ACHN (cell line): ENCODE measurements at regions not wholly inside any gene's neighbourhood (a gene's known extent, or its start where the extent isn't known, plus 50 kb on each side); places are given as distances from the start of the nearest gene placed in this dataset.

ENCODE experiments used
- DNase-seq: peaks from one replicate; pipeline ENCODE4 v3.0.0-alpha.2; 2015
- in situ Hi-C: cut with HindIII; loops from 2 replicates; pipeline ENCODE4 v1.10.0; 2017; ENCODE audit warnings: low sequenced_read_pairs, low pct_ligation_motif_present, low pct_unique_long_range_greater_than_20kb

- no peak for DNase-seq
- in situ Hi-C loops = no loop called here
These were observed 149.9 kb upstream of the SOX1 start for GRCh38 chr13:111917086-111917485.

- in situ Hi-C loops = no loop called here
- DNase-seq = no peak
These were observed 149.0 kb upstream of the SOX1 start for GRCh38 chr13:111917901-111918300.

GRCh38 chr13:111919286-111919685 is 147.7 kb upstream of the SOX1 start:
- in situ Hi-C loops = no loop called here
- DNase-seq = no peak

GRCh38 chr13:111919849-111920248 is 147.1 kb upstream of the SOX1 start:
- in situ Hi-C loops = no loop called here
- DNase-seq = no peak

- in situ Hi-C loops = no loop called here
- DNase-seq = no peak
These were observed 146.5 kb upstream of the SOX1 start for GRCh38 chr13:111920306-111920931.

GRCh38 chr13:111920932-111921705 is 145.8 kb upstream of the SOX1 start:
- in situ Hi-C loops = no loop called here
- DNase-seq = no peak

- DNase-seq = no peak
- in situ Hi-C loops = no loop called here
These were observed 144.9 kb upstream of the SOX1 start for GRCh38 chr13:111922086-111922485.

- DNase-seq = no peak
- in situ Hi-C loops = no loop called here
These were observed 143.5 kb upstream of the SOX1 start for GRCh38 chr13:111923439-111923838.

GRCh38 chr13:111923991-111924677 is 142.8 kb upstream of the SOX1 start:
- in situ Hi-C loops = no loop called here
- DNase-seq = no peak

GRCh38 chr13:111924678-111925075 is 142.3 kb upstream of the SOX1 start:
- in situ Hi-C loops = no loop called here

GRCh38 chr13:111925146-111925875 is 141.6 kb upstream of the SOX1 start:
- in situ Hi-C loops = no loop called here
- no peak for DNase-seq

More at GRCh38 chr13:111924678-111925075, 142.3 kb upstream of the SOX1 start:
- no peak for DNase-seq

- in situ Hi-C loops = no loop called here
- DNase-seq = no peak
These were observed 140.3 kb upstream of the SOX1 start for GRCh38 chr13:111926501-111927180.

- in situ Hi-C loops = no loop called here
- no peak for DNase-seq
These were observed 139.8 kb upstream of the SOX1 start for GRCh38 chr13:111927181-111927540.

- in situ Hi-C loops = no loop called here
- DNase-seq = no peak
These were observed 137.8 kb upstream of the SOX1 start for GRCh38 chr13:111929036-111929616.

- in situ Hi-C loops = no loop called here
- DNase-seq = no peak
These were observed 130.6 kb upstream of the SOX1 start for GRCh38 chr13:111936267-111936925.

GRCh38 chr13:111937777-111938311 is 129.1 kb upstream of the SOX1 start:
- no peak for DNase-seq
- in situ Hi-C loops = no loop called here
